ENCODE measurements at regions not wholly inside any gene's neighbourhood (a gene's known extent, or its start where the extent isn't known, plus 50 kb on each side); places are given as distances from the start of the nearest gene placed in this dataset.

DNA sequence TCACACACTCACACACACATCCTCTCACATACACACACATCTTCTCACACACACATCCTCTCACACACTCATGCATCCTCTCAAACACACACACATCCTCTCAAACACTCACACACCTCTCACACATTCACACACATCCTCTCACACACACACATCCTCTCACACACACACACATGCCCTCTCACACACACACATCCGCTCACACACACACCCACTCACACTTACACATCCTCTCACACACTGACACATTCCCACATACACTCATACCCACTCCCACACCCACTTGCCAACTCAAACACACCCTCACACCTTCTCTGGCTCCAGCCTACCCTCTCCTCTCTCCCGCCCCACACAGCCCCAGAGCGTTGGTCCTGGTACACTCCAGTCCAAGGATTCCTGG, 127.9 kb upstream of the SLC30A5 start:
- TF ChIP-seq JUNB (CRISPR knock-in tag; conservative IDR thresholded peaks at IDR 0.05) (no peak), BRD4 (IDR thresholded peaks at IDR 0.05) (no peak), CREB1 (IDR thresholded peaks at IDR 0.05) (no peak), CREB1 (CRISPR knock-in tag; IDR thresholded peaks at IDR 0.05) (no peak), ZC3H11A (IDR thresholded peaks at IDR 0.05; ENCODE audit: low read depth, low read length) (no peak), EZH2 (IDR thresholded peaks at IDR 0.05; ENCODE audit: borderline replicate concordance, low read depth, low read length) (no peak), RB1 (IDR thresholded peaks at IDR 0.05; ENCODE audit: low read depth) (no peak), ZNF318 (IDR thresholded peaks at IDR 0.05; ENCODE audit: borderline replicate concordance in 1 of 2, low read depth in 1 of 2) (no peak)
- TF ChIP-seq, protein P1, sequence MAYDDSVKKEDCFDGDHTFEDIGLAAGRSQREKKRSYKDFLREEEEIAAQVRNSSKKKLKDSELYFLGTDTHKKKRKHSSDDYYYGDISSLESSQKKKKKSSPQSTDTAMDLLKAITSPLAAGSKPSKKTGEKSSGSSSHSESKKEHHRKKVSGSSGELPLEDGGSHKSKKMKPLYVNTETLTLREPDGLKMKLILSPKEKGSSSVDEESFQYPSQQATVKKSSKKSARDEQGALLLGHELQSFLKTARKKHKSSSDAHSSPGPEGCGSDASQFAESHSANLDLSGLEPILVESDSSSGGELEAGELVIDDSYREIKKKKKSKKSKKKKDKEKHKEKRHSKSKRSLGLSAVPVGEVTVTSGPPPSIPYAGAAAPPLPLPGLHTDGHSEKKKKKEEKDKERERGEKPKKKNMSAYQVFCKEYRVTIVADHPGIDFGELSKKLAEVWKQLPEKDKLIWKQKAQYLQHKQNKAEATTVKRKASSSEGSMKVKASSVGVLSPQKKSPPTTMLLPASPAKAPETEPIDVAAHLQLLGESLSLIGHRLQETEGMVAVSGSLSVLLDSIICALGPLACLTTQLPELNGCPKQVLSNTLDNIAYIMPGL (CRISPR knock-in tag; IDR thresholded peaks at IDR 0.05), result no peak

Data from K562 (cell line).